GM19238 (cell line): ENCODE measurements at regions not wholly inside any gene's neighbourhood (a gene's known extent, or its start where the extent isn't known, plus 50 kb on each side); places are given as distances from the start of the nearest gene placed in this dataset.

ENCODE experiments used
- DNase-seq: peaks from one replicate; pipeline ENCODE4 v3.0.0; 2011; ENCODE audit warnings: low spot score; ENCODE audit not compliant: insufficient read length

DNA sequence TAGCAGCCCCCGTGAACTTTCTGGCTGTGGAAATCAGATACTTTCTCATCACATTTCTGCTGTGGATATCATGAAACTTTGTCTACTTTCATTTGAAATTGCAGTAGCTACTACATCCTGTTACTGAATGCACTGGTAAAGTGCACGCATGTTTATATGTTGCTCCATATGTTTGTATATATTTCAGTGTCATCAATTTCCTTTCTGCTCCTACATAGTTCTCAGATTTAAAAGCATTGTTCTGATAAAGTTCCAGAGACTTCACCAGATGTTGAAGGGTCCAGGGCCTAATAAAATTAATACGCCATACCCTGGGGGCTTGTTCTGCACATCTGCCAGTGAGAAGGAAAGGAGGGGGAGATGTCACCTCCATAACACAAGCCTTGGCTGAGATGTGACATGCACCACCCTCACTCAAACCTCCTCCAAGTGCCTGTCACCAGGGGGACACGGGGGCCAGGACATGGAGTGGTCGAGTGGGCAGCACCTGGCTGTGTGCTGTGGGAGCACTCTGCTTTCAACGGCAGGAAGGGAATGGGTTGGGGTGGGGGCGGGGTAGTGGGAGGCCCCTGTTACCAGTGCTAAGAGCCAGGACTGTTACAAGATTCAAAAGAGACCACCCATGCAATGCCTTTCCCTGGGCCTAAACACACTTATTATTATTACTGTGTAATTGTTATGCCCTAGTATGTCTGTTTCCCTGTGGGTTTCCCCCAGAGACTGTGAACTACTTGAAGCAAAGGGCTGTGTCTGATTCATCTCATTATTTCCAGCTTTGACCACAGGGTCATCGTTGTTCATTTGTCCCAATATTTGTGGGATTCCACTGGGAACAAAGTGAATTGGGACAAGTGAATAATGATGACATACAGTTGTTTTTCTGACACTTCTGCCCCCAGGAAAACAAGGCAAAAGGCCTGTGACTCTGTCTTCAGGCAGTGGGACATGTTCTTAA lies 193.4 kb downstream of the FOXL1 start:
- no peak for DNase-seq

- no peak for DNase-seq
Observed at GRCh38 chr16:86772671-86773353, 194.5 kb downstream of the FOXL1 start.

DNA sequence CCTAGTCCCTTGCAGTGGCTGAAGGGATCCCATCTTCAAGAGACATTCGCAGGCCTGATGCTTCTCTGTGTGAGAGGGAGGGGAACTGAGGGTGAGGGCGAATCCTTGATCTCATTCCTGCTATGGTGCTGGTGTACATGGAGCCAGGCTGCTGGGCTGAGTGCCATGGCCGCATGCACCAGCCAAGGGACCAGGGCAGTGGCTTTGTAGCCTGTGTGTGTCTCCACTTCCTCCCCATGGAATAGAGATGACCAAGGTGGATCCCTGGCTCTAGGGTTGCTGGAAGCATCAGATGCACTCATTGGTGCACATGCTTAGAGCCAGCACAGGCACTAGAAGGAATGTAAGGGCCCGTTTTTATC lies 195.0 kb downstream of the FOXL1 start:
- no peak for DNase-seq

- DNase-seq: no peak
Observed at GRCh38 chr16:86774931-86775330, 196.6 kb downstream of the FOXL1 start.

DNA sequence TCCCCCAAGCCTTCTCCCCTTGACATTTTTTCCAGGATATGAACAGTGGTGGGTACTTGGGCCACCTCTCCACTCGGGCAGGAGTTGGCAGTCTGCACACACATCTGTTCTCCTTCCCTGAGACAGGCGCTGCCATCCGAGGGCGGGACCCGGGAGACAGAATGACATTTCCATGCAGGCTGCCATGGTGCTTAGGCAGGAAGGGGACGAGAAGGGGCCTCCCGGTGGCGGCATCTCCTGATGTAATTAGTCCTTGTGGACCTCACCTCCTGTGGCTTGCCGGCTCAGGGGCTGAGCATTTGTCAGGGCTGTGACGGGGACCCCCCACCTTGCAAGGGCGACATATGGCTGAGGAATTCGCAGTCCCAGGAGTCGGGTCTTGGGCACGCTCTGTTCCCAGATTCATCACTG lies 197.2 kb downstream of the FOXL1 start:
- DNase-seq: no peak

DNA sequence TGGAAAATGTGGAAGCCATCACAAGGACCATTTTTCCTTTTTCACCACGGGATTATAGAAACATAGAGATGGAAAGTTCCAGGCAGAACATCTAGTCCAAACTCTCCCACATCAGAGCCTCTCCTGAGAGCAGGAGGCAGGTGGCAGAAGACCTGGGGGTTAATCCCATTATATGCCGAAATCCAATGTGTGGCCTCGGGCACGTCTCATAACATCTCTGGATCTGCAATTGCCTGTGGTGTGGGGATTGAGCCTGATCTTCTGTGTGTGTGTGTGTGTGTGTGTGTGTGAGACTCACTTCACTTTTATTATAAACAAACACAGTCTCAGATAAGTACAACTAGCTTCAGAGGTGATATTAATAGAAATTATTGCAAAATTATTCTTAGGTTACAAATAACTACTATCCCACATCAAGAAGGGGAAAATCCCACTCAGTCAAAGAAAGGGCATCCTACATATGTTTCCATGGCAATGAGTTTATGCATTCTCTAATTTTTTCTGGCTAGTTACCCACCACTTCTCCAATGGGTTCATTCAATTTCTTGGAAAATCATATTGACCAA lies 199.1 kb downstream of the FOXL1 start:
- no peak for DNase-seq

DNA sequence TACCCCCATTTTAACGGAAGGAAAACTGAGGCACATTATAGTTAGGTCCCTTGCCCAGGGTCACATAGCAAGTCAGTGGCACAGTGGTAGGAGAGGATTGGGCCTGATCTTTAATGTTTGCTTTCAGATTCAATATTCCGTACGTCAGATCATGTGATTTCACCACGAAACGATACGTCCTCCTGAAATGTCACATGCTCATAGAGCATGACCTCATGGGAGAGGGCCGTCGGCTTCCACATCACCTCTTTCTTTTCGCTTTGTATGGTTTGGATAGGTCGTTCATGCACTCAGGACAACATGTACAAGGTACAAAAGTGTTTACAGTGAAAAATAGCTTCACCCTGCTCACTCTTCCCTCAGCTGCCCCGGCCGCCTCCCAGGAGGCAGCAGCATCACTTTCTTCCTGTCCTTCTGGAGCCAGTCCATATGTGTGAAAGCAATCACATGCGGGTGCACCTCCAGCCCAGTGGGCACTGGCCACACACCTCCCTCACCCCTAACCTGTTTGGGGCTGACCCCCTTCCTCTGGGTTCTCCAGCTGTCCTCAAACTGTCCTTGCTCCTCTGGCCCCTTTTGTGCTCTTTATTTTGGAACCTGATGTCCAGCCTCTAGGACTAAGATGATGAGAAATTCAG lies 199.9 kb downstream of the FOXL1 start:
- DNase-seq: no peak

DNA sequence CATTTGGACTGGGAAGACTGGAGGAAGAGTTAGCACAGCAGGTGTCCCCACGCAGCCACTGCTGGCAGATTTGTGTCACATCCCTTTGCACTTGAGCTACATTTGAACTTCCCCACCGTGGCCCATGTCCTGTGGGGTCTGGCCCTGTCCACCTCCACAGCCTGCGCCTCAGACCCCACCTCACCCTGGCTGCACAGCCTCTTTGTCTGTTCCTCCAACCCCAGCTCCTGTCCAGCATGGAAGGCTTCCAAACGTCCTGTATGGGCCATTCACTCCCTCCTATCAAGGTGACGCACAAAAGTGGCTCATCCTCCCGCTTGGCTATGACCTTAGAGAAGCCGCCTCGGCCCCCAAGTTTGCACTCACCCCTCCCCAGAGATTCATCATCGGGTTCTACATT lies 200.6 kb downstream of the FOXL1 start:
- DNase-seq: no peak

DNA sequence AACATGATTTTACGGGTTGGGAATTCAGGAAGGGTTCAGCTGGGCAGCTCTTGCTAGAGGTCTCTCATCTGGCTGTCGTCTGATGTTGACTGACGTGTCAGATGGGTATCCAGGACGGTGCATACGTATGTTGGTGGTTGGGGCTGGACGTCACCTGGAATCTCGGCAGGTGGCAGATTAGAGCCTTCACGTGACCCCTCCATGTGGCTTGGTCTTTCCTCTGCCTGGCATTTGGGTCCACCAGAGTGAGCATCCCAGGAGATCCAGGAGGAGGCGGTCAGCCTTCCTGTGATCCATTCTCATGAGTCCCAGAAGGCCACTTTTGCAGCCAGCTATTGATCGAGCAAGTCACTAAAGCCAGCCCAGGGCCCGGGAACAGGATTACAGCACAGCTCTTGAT lies 202.7 kb downstream of the FOXL1 start:
- DNase-seq: no peak

- no peak for DNase-seq
Observed at GRCh38 chr16:86783636-86784626, 205.6 kb downstream of the FOXL1 start.

GRCh38 chr16:86786338-86786737 lies 208.0 kb downstream of the FOXL1 start:
- no peak for DNase-seq

DNA sequence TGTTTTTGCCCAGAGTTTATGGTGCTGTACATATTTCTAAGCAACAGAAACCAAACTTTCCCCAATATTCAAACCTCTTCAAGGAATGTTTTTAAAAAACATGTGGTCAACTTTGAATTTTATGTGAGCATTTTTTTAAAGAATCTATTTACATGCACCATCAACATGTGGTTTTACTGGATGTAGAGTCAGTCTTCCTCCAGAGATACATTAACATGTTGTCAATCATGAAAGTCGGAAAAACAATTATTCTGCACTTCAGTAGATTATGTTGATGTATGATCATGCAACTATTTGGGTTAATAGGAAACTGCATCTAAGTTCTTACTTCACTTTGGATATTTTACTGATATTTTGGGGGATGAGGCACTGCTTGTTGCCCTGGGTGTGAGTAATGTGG lies 208.6 kb downstream of the FOXL1 start:
- no peak for DNase-seq

GRCh38 chr16:86787538-86787937 lies 209.2 kb downstream of the FOXL1 start:
- DNase-seq: no peak

DNA sequence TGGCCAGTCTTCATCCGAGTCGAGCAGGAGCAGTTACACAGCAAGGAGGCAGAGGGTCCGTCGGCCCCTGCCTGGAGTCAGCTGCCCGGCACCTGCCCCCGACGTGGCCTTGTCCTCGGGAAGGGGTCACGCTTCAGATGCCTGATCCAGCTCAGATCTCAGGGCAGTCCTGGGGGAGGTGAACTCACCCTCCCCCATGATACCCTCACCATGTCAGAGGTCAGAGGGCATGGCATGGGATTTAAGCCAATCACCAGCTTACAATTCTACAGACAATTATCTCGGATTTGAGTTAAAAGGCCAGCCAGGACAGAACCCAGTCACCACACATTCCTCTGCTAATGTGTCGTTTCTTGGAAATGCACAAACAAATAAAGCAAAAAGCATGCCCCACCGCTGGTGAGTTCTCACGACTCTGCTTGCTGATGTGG lies 211.3 kb downstream of the FOXL1 start:
- no peak for DNase-seq

DNA sequence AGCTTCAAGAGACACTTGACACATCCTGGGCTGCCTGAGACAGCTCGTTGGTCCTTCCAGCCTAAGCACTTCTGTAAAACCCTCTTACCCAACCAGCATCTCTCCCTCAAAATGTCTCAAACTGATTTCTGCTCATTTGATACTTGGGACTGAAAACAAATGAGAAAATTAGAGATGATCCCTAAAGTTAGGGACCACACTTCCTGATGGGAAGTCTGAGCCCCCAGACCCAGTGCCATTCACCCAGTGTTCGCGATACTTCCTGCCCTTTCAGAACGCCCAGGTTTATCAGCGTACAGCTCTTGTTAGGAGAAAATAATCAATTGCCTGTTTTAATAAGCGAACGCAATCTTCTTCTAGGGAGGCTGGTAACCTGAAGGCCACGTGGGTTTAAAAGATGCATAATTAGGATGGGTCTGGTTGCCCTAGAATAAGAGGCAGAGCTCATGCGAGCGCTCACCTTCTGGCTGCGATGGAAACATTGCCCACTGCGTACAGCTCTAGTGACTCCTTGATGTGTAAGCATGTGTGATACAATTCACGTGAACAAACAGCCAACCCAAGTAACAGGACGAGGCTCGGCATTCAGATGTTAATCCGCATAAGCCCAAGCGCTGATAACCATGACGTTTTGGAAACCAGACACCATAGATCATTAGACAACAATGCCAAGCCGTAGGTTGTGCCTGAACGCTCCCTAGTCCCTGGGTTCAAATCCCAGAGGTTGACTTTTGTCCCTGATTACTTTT lies 213.1 kb downstream of the FOXL1 start:
- no peak for DNase-seq

- DNase-seq: no peak
Observed at GRCh38 chr16:86794216-86794864, 216.0 kb downstream of the FOXL1 start.

- DNase-seq: no peak
Observed at GRCh38 chr16:86797700-86798099, 219.4 kb downstream of the FOXL1 start.

- DNase-seq: no peak
Observed at GRCh38 chr16:86798247-86799041, 220.1 kb downstream of the FOXL1 start.

- DNase-seq: no peak
Observed at GRCh38 chr16:86799367-86799766, 221.0 kb downstream of the FOXL1 start.
